ENCODE measurements at regions not wholly inside any gene's neighbourhood (a gene's known extent, or its start where the extent isn't known, plus 50 kb on each side); places are given as distances from the start of the nearest gene placed in this dataset.

- in situ Hi-C loops (cut with MboI; ENCODE audit: low sequenced_read_pairs, unreplicated experiment), result no loop called here
- no peak for DNase-seq (ENCODE audit: low spot score)
- TF ChIP-seq CTCF (IDR thresholded peaks at IDR 0.05; ENCODE audit: borderline replicate concordance, control extremely low read depth, extremely low read depth, insufficient read depth, missing control alignments), result no peak
Measured at GRCh38 chr5:87791869-87792268, 379.1 kb upstream of the CCNH start.

GRCh38 chr5:87788416-87788815 is 375.7 kb upstream of the CCNH start:
- no peak for DNase-seq (ENCODE audit: low spot score)
- TF ChIP-seq CTCF (IDR thresholded peaks at IDR 0.05; ENCODE audit: borderline replicate concordance, control extremely low read depth, extremely low read depth, insufficient read depth, missing control alignments), result no peak
- in situ Hi-C loops (cut with MboI; ENCODE audit: low sequenced_read_pairs, unreplicated experiment), result loop anchor here (10.0 kb wide), 1 partner anchor 896 kb away; no protein-coding TSS in a partner anchor

GRCh38 chr5:87787625-87788256 is 375.0 kb upstream of the CCNH start:
- no peak for TF ChIP-seq CTCF (IDR thresholded peaks at IDR 0.05; ENCODE audit: borderline replicate concordance, control extremely low read depth, extremely low read depth, insufficient read depth, missing control alignments)
- in situ Hi-C loops (cut with MboI; ENCODE audit: low sequenced_read_pairs, unreplicated experiment), result loop anchor here (10.0 kb wide), 1 partner anchor 897 kb away; no protein-coding TSS in a partner anchor
- DNase-seq (ENCODE audit: low spot score), result no peak

- in situ Hi-C loops (cut with MboI; ENCODE audit: low sequenced_read_pairs, unreplicated experiment), result loop anchor here (10.0 kb wide), 1 partner anchor 898 kb away; no protein-coding TSS in a partner anchor
- no peak for TF ChIP-seq CTCF (IDR thresholded peaks at IDR 0.05; ENCODE audit: borderline replicate concordance, control extremely low read depth, extremely low read depth, insufficient read depth, missing control alignments)
- DNase-seq (ENCODE audit: low spot score), result no peak
Measured at GRCh38 chr5:87787086-87787485, 374.4 kb upstream of the CCNH start.

GRCh38 chr5:87786471-87786870 is 373.7 kb upstream of the CCNH start:
- in situ Hi-C loops (cut with MboI; ENCODE audit: low sequenced_read_pairs, unreplicated experiment), result loop anchor here (10.0 kb wide), 1 partner anchor 898 kb away; no protein-coding TSS in a partner anchor
- TF ChIP-seq CTCF (IDR thresholded peaks at IDR 0.05; ENCODE audit: borderline replicate concordance, control extremely low read depth, extremely low read depth, insufficient read depth, missing control alignments), result no peak
- no peak for DNase-seq (ENCODE audit: low spot score)

- no peak for TF ChIP-seq CTCF (IDR thresholded peaks at IDR 0.05; ENCODE audit: borderline replicate concordance, control extremely low read depth, extremely low read depth, insufficient read depth, missing control alignments)
- no peak for DNase-seq (ENCODE audit: low spot score)
- in situ Hi-C loops (cut with MboI; ENCODE audit: low sequenced_read_pairs, unreplicated experiment), result loop anchor here (10.0 kb wide), 1 partner anchor 899 kb away; no protein-coding TSS in a partner anchor
Measured at GRCh38 chr5:87785554-87786335, 373.0 kb upstream of the CCNH start.

All from GM13976 (cell line).